K562 (cell line): ENCODE measurements at regions not wholly inside any gene's neighbourhood (a gene's known extent, or its start where the extent isn't known, plus 50 kb on each side); places are given as distances from the start of the nearest gene placed in this dataset.

Source experiments
- ATAC-seq: fragments of 200-7000 bp; cut with Tn5 transposase; 3 replicates; pipeline ENCODE4 v1.9.1; 2020; ENCODE audit warnings: moderate library complexity
- BruUV-seq: library from RNA; stranded (reverse); fragments of 400-500 nt; replicated peaks from 2 replicates; lab custom pipeline; 2021; lab: Mats Ljungman, UMichigan
- CTCF ChIA-PET: fragments of 300-600 bp; formaldehyde crosslinking; extraction: SDS; loops from one replicate; lab custom pipeline; 2021; ENCODE audit warnings: low intra/inter-chr PET ratio; lab: Yijun Ruan, JAX
- POLR2A ChIA-PET: fragments of 300-600, 350-650 bp; sonication (Branson Sonifier 250); formaldehyde crosslinking; extraction: SDS; loops from one replicate; lab custom pipeline; 2021; ENCODE audit warnings: antibody characterized with exemption, inconsistent platforms; lab: Yijun Ruan, JAX
- DNase-seq, 4 experiments: peaks; one replicate each; pipeline versions ENCODE4 v3.0.0 to v3.0.0-alpha.2; 2011 to 2018; ENCODE audit warnings: low spot score in 3 of 4, mixed read lengths in 3 of 4; ENCODE audit errors: extremely low read depth in 1 of 4
- FAIRE-seq: peaks from 2 replicates; lab custom pipeline; 2011; peaks lifted over from hg19 to GRCh38; lab: Jason Lieb, UNC
- H2AFZ ChIP-seq: 2 replicates; pipeline ENCODE4 v1.6.0; 2011; ENCODE audit warnings: low read depth, low read length, control low read depth, inconsistent platforms
- H3K27ac ChIP-seq: fragments of 200-600 bp; 3 replicates; pipeline ENCODE4 v1.8.0; 2011; ENCODE audit warnings: low read depth, mild to moderate bottlenecking, control low read depth, inconsistent platforms, low read length, moderate library complexity, mixed read lengths; ENCODE audit errors: extremely low read depth
- H3K27me3 ChIP-seq, 2 experiments: fragments of 300-600 bp in 1 of 2; 2 replicates in 1 of 2; 3 replicates in 1 of 2; pipeline versions ENCODE4 v1.6.0 to v1.8.0; 2011; ENCODE audit warnings: inconsistent platforms in 2 of 2, low read length in 2 of 2, mild to moderate bottlenecking in 1 of 2, mixed read lengths in 1 of 2, moderate library complexity in 1 of 2; ENCODE audit not compliant: control insufficient read depth in 2 of 2, insufficient read depth in 2 of 2
- H3K36me3 ChIP-seq: fragments of 300-600 bp; 3 replicates; pipeline ENCODE4 v1.8.0; 2011; ENCODE audit warnings: mild to moderate bottlenecking, low read length, inconsistent platforms; ENCODE audit not compliant: control insufficient read depth, insufficient read depth
- H3K4me1 ChIP-seq, 2 experiments: fragments of 200-600 bp in 1 of 2; replicated peaks in 1 of 2; 2 replicates in 1 of 2; 3 replicates in 1 of 2; pipeline versions ENCODE4 v1.5.1 to v1.8.0; 2011; ENCODE audit warnings: inconsistent platforms in 2 of 2, low read length in 2 of 2, mild to moderate bottlenecking in 1 of 2, mixed read lengths in 1 of 2, moderate library complexity in 1 of 2; ENCODE audit not compliant: control insufficient read depth in 2 of 2, insufficient read depth in 2 of 2
- H3K4me2 ChIP-seq: 2 replicates; pipeline ENCODE4 v1.6.1; 2011; ENCODE audit warnings: low read length, control low read depth, inconsistent platforms, mixed read lengths; ENCODE audit not compliant: insufficient read depth
- H3K4me3 ChIP-seq: fragments of 200-600 bp; sonication (generic), shearing (Covaris generic); 2 replicates; pipeline ENCODE4 v1.5.1; 2016; ENCODE audit warnings: control low read depth, inconsistent platforms
- H3K79me2 ChIP-seq: fragments of 200-600 bp; 3 replicates; pipeline ENCODE4 v1.8.0; 2011; ENCODE audit warnings: low read length, inconsistent platforms; ENCODE audit not compliant: control insufficient read depth, insufficient read depth
- H3K9ac ChIP-seq, 2 experiments: 2 replicates each; pipeline versions ENCODE4 v1.6.0 to v1.6.1; 2011; ENCODE audit warnings: low read depth in 2 of 2, low read length in 2 of 2, control low read depth in 1 of 2, inconsistent platforms in 1 of 2, mild to moderate bottlenecking in 1 of 2, mixed read lengths in 1 of 2; ENCODE audit not compliant: insufficient read depth in 1 of 2
- H3K9me1 ChIP-seq: one replicate; pipeline ENCODE4 v1.6.0; 2011; ENCODE audit warnings: inconsistent platforms, mild to moderate bottlenecking, low read length, moderate library complexity; ENCODE audit not compliant: control insufficient read depth, insufficient read depth
- H3K9me3 ChIP-seq: replicated peaks from 2 replicates; pipeline ENCODE4 v1.5.1; 2011; ENCODE audit warnings: low read depth, low read length, inconsistent platforms; ENCODE audit not compliant: control insufficient read depth, insufficient read depth
- H4K20me1 ChIP-seq: replicated peaks from 2 replicates; pipeline ENCODE4 v1.6.1; 2011; ENCODE audit warnings: low read length, inconsistent platforms, mixed read lengths; ENCODE audit not compliant: control insufficient read depth, insufficient read depth
- ARHGAP35 ChIP-seq: fragments of 450-650 bp; IDR thresholded peaks from 2 replicates; pipeline ENCODE4 v1.6.1; 2018; ENCODE audit not compliant: partially characterized antibody
- E2F3 ChIP-seq: fragments of 250-450 bp; sonication (Bioruptor Pico); IDR thresholded peaks from 2 replicates; pipeline ENCODE4 v1.4.0; 2020; ENCODE audit warnings: mild to moderate bottlenecking
- LCOR ChIP-seq: sonication (generic); formaldehyde crosslinking; IDR thresholded peaks from 2 replicates; pipeline ENCODE4 v1.8.0; 2022; ENCODE audit warnings: mild to moderate bottlenecking, missing genetic modification reagents
- NELFE ChIP-seq: IDR thresholded peaks from 2 replicates; pipeline ENCODE4 v1.6.1; 2011; ENCODE audit warnings: mild to moderate bottlenecking; ENCODE audit not compliant: insufficient read depth, insufficient read length
- NEUROD1 ChIP-seq: fragments of 150-350 bp; IDR thresholded peaks from 2 replicates; pipeline ENCODE4 v1.6.1; 2014; ENCODE audit warnings: borderline replicate concordance, low read length, low read depth; ENCODE audit not compliant: partially characterized antibody
- NR2C2 ChIP-seq, 2 experiments: fragments of 200-800 bp in 1 of 2; sonication (Bioruptor generic) in 1 of 2; sonication (generic) in 1 of 2; formaldehyde crosslinking in 1 of 2; IDR thresholded peaks; 2 replicates each; pipeline versions ENCODE4 v1.6.1 to v1.8.0; 2016 to 2022; ENCODE audit warnings: mild to moderate bottlenecking in 1 of 2, missing compliant biosample characterization in 1 of 2, missing genetic modification characterization in 1 of 2, missing genetic modification reagents in 1 of 2
- RBM15 ChIP-seq: fragments of 200-400 bp; formaldehyde crosslinking; IDR thresholded peaks from 2 replicates; pipeline ENCODE4 v1.6.1; 2018; ENCODE audit warnings: mild to moderate bottlenecking, low read length, moderate library complexity; ENCODE audit not compliant: insufficient read depth
- SETDB1 ChIP-seq: IDR thresholded peaks from one replicate; pipeline ENCODE4 v1.6.1; 2012; ENCODE audit warnings: low read length, control low read depth, inconsistent platforms
- SMC3 ChIP-seq: conservative IDR thresholded peaks from 2 replicates; pipeline ENCODE4 v1.6.1; 2011; ENCODE audit warnings: low read depth, low read length, improper control_type of control experiment; ENCODE audit not compliant: insufficient read depth
- YY1 ChIP-seq, 3 experiments: IDR thresholded peaks; 2 replicates each; pipeline ENCODE4 v1.6.1; 2011; ENCODE audit warnings: low read length in 2 of 3, mild to moderate bottlenecking in 2 of 3, moderate library complexity in 2 of 3, borderline replicate concordance in 1 of 3, control low read depth in 1 of 3, low read depth in 1 of 3; ENCODE audit not compliant: insufficient read depth in 3 of 3, insufficient replicate concordance in 2 of 3, control insufficient read depth in 1 of 3, insufficient read length in 1 of 3; ENCODE audit errors: extremely low read depth in 1 of 3
- ZNF217 ChIP-seq: sonication (generic); formaldehyde crosslinking; IDR thresholded peaks from 2 replicates; pipeline ENCODE4 v1.8.0; 2022; ENCODE audit warnings: mild to moderate bottlenecking, missing genetic modification reagents
- ZNF77 ChIP-seq: fragments of 250-450 bp; sonication (Bioruptor Pico); IDR thresholded peaks from 2 replicates; pipeline ENCODE4 v1.5.0; 2020
- WGBS: fragments of 100-300 bp; shearing (Covaris generic); methylation state at CpG from one replicate; pipeline ENCODE4 v1.1.6; 2016; ENCODE audit warnings: low coverage, mixed read lengths; ENCODE audit not compliant: insufficient coverage; ENCODE audit errors: missing lambda C conversion rate; 5-methylcytosine and 5-hydroxymethylcytosine counted together
- in situ Hi-C: fragments of 300-500 bp; cut with MboI; formaldehyde crosslinking; loops from 4 replicates; pipeline ENCODE4 v1.15.0; 2018; ENCODE audit warnings: inconsistent platforms, mixed read lengths
- intact Hi-C: fragments of 100-400 bp; cut with micrococcal nuclease; formaldehyde crosslinking; loops from 2 replicates; pipeline ENCODE4 v1.14.2; 2022
- TF ChIP-seq, protein P1 (sequence below): fragments of 450-650 bp; formaldehyde crosslinking; IDR thresholded peaks from 2 replicates; pipeline ENCODE4 v1.4.0; 2020; ENCODE audit warnings: mild to moderate bottlenecking, moderate library complexity
- TF ChIP-seq, protein P2 (sequence below), 2 experiments: fragments of 200-800 bp in 1 of 2; sonication (Bioruptor generic) in 1 of 2; sonication (generic) in 1 of 2; formaldehyde crosslinking in 1 of 2; IDR thresholded peaks in 1 of 2; conservative IDR thresholded peaks in 1 of 2; 2 replicates each; pipeline versions ENCODE4 v1.5.0 to v1.6.1; 2016 to 2020; ENCODE audit warnings: missing compliant biosample characterization in 1 of 2, missing genetic modification characterization in 1 of 2, missing genetic modification reagents in 1 of 2
- TF ChIP-seq, protein P3 (sequence below): fragments of 450-650 bp; formaldehyde crosslinking; IDR thresholded peaks from 2 replicates; pipeline ENCODE4 v1.4.0; 2020; ENCODE audit warnings: mild to moderate bottlenecking, mixed read lengths

DNA sequence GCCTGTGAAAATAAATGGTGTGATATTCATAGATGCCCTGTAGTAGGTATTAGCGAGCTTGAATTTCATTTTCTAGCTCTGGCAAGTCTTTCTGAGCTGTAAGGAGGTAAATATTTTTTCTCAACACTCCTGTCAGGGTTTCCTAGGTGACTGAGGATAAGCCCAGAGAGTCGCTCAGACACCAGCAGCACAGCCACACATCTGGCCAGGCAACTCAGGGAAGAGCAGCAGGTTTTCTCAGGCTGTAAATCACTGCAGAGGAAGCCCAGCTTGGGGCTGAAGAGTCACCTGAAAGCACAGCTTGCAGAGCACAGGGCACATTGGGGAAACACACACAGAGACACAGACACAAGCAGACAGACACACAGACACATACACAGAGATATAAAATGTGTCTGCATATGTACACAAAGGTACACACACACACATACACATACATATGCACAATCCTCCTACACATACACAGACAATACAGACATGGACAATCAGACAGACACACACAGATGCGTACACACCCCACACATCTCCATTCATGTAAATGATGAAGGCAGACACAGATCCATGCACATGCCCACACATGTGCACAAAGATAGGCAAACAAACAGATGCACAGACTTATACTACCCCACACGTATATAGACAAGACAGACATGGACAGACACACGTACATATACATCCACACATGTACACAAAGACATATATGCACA, 232.0 kb upstream of the TMTC1 start:
- Histone ChIP-seq H4K20me1 (no peaks in the 10 kb centered on the region), H3K36me3 (no peaks in the 10 kb centered on the region), H2AFZ (no peak overlapping the region), H3K4me2 (no peak overlapping the region), H3K4me3 (no peak overlapping the region), H3K79me2 (no peaks in the 10 kb centered on the region), H3K27ac (no peak overlapping the region), H3K4me1 (no peaks in the 10 kb centered on the region), H3K27me3 (no peaks in the 10 kb centered on the region), H3K9me1 (no peaks in the 10 kb centered on the region), H3K9ac (no peak overlapping the region), H3K9me3 (no peaks in the 10 kb centered on the region)
- no TSS peak for BruUV-seq
- CTCF ChIA-PET: no interaction called here
- WGBS: 0% methylated on average over 5 of the region's 5 CpGs
- POLR2A ChIA-PET: no interaction called here
- DNase-seq (no peak), ATAC-seq (no peak), FAIRE-seq (no peak)
- in situ Hi-C loops: no loop called here
- intact Hi-C loops: no loop called here
- TF ChIP-seq ZNF217 (no peak), ZNF77 (CRISPR knock-in tag) (no peak), RBM15 (no peak), E2F3 (CRISPR knock-in tag) (no peak), NEUROD1 (no peak), NR2C2 (CRISPR knock-in tag; IDR thresholded peaks at IDR 0.05) (no peak), NR2C2 (tag; IDR thresholded peaks at IDR 0.05) (no peak), SMC3 (no peak), YY1 (IDR thresholded peaks at IDR 0.05; ENCODE audit: borderline replicate concordance in 1 of 3, control insufficient read depth in 1 of 3, extremely low read depth in 1 of 3, insufficient read depth in 3 of 3, insufficient read length in 1 of 3, insufficient replicate concordance in 2 of 3, low read depth in 1 of 3, low read length in 2 of 3) (no peak), ARHGAP35 (no peak), LCOR (CRISPR knock-in tag) (no peak), SETDB1 (no peak), NELFE (no peak)
- TF ChIP-seq, protein P1, sequence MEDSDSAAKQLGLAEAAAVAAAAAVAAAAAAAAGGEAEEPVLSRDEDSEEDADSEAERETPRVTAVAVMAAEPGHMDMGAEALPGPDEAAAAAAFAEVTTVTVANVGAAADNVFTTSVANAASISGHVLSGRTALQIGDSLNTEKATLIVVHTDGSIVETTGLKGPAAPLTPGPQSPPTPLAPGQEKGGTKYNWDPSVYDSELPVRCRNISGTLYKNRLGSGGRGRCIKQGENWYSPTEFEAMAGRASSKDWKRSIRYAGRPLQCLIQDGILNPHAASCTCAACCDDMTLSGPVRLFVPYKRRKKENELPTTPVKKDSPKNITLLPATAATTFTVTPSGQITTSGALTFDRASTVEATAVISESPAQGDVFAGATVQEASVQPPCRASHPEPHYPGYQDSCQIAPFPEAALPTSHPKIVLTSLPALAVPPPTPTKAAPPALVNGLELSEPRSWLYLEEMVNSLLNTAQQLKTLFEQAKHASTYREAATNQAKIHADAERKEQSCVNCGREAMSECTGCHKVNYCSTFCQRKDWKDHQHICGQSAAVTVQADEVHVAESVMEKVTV: no peak
- TF ChIP-seq, protein P2, sequence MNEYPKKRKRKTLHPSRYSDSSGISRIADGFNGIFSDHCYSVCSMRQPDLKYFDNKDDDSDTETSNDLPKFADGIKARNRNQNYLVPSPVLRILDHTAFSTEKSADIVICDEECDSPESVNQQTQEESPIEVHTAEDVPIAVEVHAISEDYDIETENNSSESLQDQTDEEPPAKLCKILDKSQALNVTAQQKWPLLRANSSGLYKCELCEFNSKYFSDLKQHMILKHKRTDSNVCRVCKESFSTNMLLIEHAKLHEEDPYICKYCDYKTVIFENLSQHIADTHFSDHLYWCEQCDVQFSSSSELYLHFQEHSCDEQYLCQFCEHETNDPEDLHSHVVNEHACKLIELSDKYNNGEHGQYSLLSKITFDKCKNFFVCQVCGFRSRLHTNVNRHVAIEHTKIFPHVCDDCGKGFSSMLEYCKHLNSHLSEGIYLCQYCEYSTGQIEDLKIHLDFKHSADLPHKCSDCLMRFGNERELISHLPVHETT (CRISPR knock-in tag; conservative IDR thresholded peaks at IDR 0.05 in 1 of 2, IDR thresholded peaks at IDR 0.05 in 1 of 2): no peak
- TF ChIP-seq, protein P3, sequence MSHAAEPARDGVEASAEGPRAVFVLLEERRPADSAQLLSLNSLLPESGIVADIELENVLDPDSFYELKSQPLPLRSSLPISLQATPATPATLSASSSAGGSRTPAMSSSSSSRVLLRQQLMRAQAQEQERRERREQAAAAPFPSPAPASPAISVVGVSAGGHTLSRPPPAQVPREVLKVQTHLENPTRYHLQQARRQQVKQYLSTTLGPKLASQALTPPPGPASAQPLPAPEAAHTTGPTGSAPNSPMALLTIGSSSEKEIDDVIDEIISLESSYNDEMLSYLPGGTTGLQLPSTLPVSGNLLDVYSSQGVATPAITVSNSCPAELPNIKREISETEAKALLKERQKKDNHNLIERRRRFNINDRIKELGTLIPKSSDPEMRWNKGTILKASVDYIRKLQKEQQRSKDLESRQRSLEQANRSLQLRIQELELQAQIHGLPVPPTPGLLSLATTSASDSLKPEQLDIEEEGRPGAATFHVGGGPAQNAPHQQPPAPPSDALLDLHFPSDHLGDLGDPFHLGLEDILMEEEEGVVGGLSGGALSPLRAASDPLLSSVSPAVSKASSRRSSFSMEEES (CRISPR knock-in tag): no peak
